A673 (cell line): ENCODE measurements at regions not wholly inside any gene's neighbourhood (a gene's known extent, or its start where the extent isn't known, plus 50 kb on each side); places are given as distances from the start of the nearest gene placed in this dataset.

Experiments
- CTCF ChIP-seq: fragments of 300-800, 200-600 bp; sonication (generic); conservative IDR thresholded peaks from 2 replicates; pipeline ENCODE4 v1.5.1; 2017; ENCODE audit warnings: low read depth, mild to moderate bottlenecking, antibody characterized with exemption, low read length, moderate library complexity, mixed read lengths
- EZH2 ChIP-seq: fragments of 200-600 bp; sonication (generic); IDR thresholded peaks from 2 replicates; pipeline ENCODE4 v1.6.1; 2017; ENCODE audit warnings: borderline replicate concordance, low read depth, mild to moderate bottlenecking, mixed read lengths, antibody characterized with exemption, low read length; ENCODE audit not compliant: poor library complexity, severe bottlenecking

DNA sequence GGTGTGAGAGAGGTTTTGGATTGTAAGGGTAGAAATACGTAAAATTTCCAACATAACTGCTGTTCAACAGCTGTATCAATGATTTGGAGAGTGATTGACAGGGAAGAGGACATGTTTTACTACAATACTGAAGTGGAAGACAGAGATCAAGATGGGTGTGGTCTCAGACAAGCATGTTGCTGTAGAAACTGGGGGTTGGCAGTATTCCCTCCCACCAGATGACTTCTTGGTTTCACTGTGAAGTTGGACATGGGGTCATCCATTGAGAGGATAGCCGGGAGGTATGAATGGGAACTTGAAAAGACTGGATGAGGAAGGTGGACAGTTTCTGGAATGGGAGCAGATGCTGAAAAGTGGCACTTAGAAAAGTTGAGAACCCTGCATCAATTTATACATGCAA is 95.3 kb upstream of the HDAC9 start:
- no peak for TF ChIP-seq EZH2
- TF ChIP-seq CTCF, result no peak
